Lung (tissue), 11 donors: ENCODE measurements at regions not wholly inside any gene's neighbourhood (a gene's known extent, or its start where the extent isn't known, plus 50 kb on each side); places are given as distances from the start of the nearest gene placed in this dataset.

Source experiments
- ATAC-seq: fragments of 200-7000 bp; cut with Tn5 transposase; one replicate; pipeline ENCODE4 v1.9.1; 2020; ENCODE audit warnings: moderate number of reproducible peaks; ENCODE audit not compliant: insufficient read depth, low FRiP score
- DNase-seq, 3 donors: peaks; one replicate each; pipeline ENCODE4 v3.0.0-alpha.2; 2013 to 2017
- H3K27ac ChIP-seq, 2 donors: one replicate each; pipeline ENCODE4 v1.5.1; 2013; ENCODE audit warnings: mild to moderate bottlenecking in 2 of 2, moderate library complexity in 2 of 2, control low read depth in 1 of 2, inconsistent platforms in 1 of 2, low read depth in 1 of 2, low read length in 1 of 2
- H3K27me3 ChIP-seq, 3 donors: one replicate each; pipeline ENCODE4 v1.5.1; 2013; ENCODE audit warnings: low read length in 2 of 3; ENCODE audit not compliant: control insufficient read depth in 3 of 3, insufficient read depth in 3 of 3
- H3K36me3 ChIP-seq, 4 donors: one replicate each; pipeline ENCODE4 v1.5.1; 2013; ENCODE audit warnings: low read length in 4 of 4, mild to moderate bottlenecking in 1 of 4, moderate library complexity in 1 of 4; ENCODE audit not compliant: control insufficient read depth in 4 of 4, insufficient read depth in 4 of 4
- H3K4me1 ChIP-seq, 5 donors: one replicate each; pipeline ENCODE4 v1.5.1; 2013; ENCODE audit warnings: low read length in 5 of 5, mild to moderate bottlenecking in 2 of 5, moderate library complexity in 1 of 5; ENCODE audit not compliant: control insufficient read depth in 5 of 5, insufficient read depth in 5 of 5
- H3K4me3 ChIP-seq: one replicate; pipeline ENCODE4 v1.5.1; 2013; ENCODE audit warnings: mild to moderate bottlenecking, control low read depth, moderate library complexity
- H3K9ac ChIP-seq, 2 donors: one replicate each; pipeline ENCODE4 v1.5.1; 2013; ENCODE audit warnings: low read length in 2 of 2, control low read depth in 1 of 2; ENCODE audit not compliant: insufficient read depth in 1 of 2
- H3K9me3 ChIP-seq, 4 donors: one replicate each; pipeline ENCODE4 v1.5.1; 2013; ENCODE audit warnings: low read length in 3 of 4, mild to moderate bottlenecking in 1 of 4, moderate library complexity in 1 of 4; ENCODE audit not compliant: control insufficient read depth in 4 of 4, insufficient read depth in 3 of 4
- WGBS, 2 donors: extraction: QIAGEN DNeasy Blood & Tissue Kit; methylation state at CpG; one replicate each; pipeline ENCODE4 v1.1.7; 2013; 5-methylcytosine and 5-hydroxymethylcytosine counted together
- TF ChIP-seq, protein P1 (sequence below): IDR thresholded peaks from 2 replicates; pipeline ENCODE4 v1.5.1; 2012; ENCODE audit warnings: mild to moderate bottlenecking; ENCODE audit errors: control extremely low read depth, extremely low read depth
- donor health status: control.
- donor health status: control.
- donor health status: Bipolar disorder and iron deficiency.
- donor health status: healthy.
- donor health status: DM: yes; HTN: yes; CAD: no.

DNA sequence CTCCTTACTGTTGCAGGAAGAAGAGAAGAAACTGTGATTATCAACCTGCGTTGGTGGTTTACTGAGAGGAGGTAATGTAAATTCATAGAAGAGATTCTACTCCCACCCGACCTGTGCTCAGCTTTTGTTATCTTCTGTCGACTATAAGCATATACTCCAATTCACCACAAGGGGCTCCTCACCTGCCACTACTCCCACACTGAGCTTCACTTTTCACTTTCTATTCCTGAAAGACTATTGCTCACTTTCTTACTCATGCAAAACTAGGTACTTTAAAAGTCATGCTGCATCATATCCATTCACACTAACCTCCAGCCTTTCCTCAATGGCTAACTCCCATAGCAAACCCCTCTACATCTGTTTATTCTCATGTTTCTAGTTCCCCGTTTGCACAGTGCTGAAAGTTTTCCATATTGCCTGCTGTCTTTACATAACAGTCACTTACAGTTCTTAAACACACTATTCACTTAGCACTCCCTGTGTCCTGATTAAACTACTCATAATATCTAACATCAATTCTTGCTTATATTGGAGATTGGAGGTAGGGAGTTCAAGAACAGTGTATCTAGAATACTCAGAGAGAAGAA, 1062.6 kb downstream of the NR2F1-AS1 start:
- Histone ChIP-seq H3K9ac (no peak overlapping the region), H3K36me3 (no peaks in the 10 kb centered on the region), H3K4me3 (no peak overlapping the region), H3K27me3 (no peaks in the 10 kb centered on the region), H3K4me1 (no peaks in the 10 kb centered on the region), H3K9me3 (peaks cover 0 to 2% (median 0%) of the 10 kb centered on the region in 4 donors), H3K27ac (no peak overlapping the region)
- TF ChIP-seq, protein P1, sequence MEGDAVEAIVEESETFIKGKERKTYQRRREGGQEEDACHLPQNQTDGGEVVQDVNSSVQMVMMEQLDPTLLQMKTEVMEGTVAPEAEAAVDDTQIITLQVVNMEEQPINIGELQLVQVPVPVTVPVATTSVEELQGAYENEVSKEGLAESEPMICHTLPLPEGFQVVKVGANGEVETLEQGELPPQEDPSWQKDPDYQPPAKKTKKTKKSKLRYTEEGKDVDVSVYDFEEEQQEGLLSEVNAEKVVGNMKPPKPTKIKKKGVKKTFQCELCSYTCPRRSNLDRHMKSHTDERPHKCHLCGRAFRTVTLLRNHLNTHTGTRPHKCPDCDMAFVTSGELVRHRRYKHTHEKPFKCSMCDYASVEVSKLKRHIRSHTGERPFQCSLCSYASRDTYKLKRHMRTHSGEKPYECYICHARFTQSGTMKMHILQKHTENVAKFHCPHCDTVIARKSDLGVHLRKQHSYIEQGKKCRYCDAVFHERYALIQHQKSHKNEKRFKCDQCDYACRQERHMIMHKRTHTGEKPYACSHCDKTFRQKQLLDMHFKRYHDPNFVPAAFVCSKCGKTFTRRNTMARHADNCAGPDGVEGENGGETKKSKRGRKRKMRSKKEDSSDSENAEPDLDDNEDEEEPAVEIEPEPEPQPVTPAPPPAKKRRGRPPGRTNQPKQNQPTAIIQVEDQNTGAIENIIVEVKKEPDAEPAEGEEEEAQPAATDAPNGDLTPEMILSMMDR: no peak
- ATAC-seq: peak; percentile 64
- WGBS, 2 donors: 30 to 47% methylated on average over 4 of the region's 4 CpGs
- DNase-seq: peak in 2 of 3 donors; percentile 16 to 27

DNA sequence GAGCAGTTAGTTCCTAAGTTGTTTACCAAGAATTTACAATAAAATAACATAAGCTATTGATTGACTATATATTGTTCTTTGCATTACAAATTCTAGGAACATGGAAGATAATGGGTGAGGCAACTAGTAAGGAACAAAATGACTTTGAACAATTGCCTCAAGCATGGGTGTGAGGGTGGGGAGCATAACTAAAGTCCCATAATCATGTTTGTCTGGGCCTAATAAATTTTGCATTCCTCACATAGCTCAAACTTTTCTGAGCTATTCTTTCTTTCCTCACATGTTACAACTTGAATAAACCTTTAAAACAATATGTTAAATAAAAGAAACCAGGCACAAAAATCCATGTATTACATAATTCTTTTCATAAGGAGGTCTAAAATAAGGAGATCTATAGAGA, 1066.1 kb downstream of the NR2F1-AS1 start:
- ATAC-seq (no peak), DNase-seq (no peak)
- TF ChIP-seq, protein P1: no peak
- H3K27ac ChIP-seq: no peak overlapping the region
- no peaks in the 10 kb centered on the region for H3K36me3 ChIP-seq
- H3K4me3 ChIP-seq: no peak overlapping the region
- H3K9ac ChIP-seq: no peak overlapping the region
- H3K27me3 ChIP-seq: no peaks in the 10 kb centered on the region
- H3K4me1 ChIP-seq: no peaks in the 10 kb centered on the region
- H3K9me3 ChIP-seq: peaks cover 0 to 11% (median 6%) of the 10 kb centered on the region in 4 donors

DNA sequence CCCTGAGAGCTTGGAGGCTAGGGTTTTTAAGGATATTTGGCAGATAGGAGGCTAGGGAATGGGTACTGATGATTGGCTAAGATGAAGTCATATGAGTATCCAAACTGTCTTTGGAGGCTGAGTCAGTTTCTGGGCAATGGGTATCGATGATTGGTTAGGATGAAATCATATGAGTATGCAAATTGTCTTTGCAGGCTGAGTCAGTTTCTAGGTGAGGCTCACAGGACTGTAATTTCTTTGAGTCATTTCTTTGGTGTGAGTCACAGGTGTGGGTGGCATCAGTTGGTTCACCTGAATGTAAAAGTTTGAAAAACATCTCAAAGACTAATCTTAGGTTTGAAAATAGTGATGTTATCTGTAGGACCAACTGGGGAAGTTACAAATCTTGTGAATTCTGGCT, 1068.0 kb downstream of the NR2F1-AS1 start:
- TF ChIP-seq, protein P1: no peak
- peaks cover 0 to 17% (median 12%) of the 10 kb centered on the region in 4 donors for H3K9me3 ChIP-seq
- H3K9ac ChIP-seq: no peak overlapping the region
- ATAC-seq: no peak
- no peak for DNase-seq
- no peaks in the 10 kb centered on the region for H3K4me1 ChIP-seq
- no peaks in the 10 kb centered on the region for H3K36me3 ChIP-seq
- H3K27me3 ChIP-seq: no peaks in the 10 kb centered on the region
- H3K4me3 ChIP-seq: no peak overlapping the region
- no peak overlapping the region for H3K27ac ChIP-seq
- WGBS, 2 donors: 79 to 83% methylated on average over 1 of the region's 1 CpG

DNA sequence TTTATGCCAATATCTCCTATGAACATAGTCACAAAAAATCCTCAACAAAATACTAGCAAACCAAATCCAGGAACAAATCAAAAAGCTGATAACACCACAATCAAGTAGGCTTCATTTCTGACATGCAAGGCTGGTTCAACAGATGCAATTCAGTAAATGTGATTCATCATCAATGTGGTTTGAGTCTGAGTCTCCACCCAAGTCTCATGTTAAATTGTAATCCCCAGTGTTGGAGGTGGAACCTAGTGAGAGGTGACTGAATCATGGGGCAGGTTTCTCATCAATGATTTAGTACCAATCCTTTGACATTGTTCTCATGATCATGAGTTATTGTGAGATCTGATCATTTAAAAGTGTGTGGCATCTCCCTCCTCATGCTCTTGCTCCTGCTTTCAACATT, 1072.7 kb downstream of the NR2F1-AS1 start:
- Histone ChIP-seq H3K27ac (no peak overlapping the region), H3K9me3 (peaks cover 0 to 20% (median 12%) of the 10 kb centered on the region in 4 donors), H3K36me3 (no peaks in the 10 kb centered on the region), H3K9ac (no peak overlapping the region), H3K4me1 (no peaks in the 10 kb centered on the region), H3K27me3 (no peaks in the 10 kb centered on the region), H3K4me3 (no peak overlapping the region)
- TF ChIP-seq, protein P1: no peak
- ATAC-seq: no peak
- DNase-seq: no peak
